ENCODE measurements at regions not wholly inside any gene's neighbourhood (a gene's known extent, or its start where the extent isn't known, plus 50 kb on each side); places are given as distances from the start of the nearest gene placed in this dataset.

- TF ChIP-seq REST (IDR thresholded peaks at IDR 0.05; ENCODE audit: insufficient replicate concordance, low read depth) (no peak), POLR2AphosphoS5 (IDR thresholded peaks at IDR 0.05; ENCODE audit: low read depth) (no peak), SPI1 (IDR thresholded peaks at IDR 0.05; ENCODE audit: borderline replicate concordance, low read depth) (no peak), GABPA (IDR thresholded peaks at IDR 0.05; ENCODE audit: low read depth) (no peak)
- TF ChIP-seq, protein P1, sequence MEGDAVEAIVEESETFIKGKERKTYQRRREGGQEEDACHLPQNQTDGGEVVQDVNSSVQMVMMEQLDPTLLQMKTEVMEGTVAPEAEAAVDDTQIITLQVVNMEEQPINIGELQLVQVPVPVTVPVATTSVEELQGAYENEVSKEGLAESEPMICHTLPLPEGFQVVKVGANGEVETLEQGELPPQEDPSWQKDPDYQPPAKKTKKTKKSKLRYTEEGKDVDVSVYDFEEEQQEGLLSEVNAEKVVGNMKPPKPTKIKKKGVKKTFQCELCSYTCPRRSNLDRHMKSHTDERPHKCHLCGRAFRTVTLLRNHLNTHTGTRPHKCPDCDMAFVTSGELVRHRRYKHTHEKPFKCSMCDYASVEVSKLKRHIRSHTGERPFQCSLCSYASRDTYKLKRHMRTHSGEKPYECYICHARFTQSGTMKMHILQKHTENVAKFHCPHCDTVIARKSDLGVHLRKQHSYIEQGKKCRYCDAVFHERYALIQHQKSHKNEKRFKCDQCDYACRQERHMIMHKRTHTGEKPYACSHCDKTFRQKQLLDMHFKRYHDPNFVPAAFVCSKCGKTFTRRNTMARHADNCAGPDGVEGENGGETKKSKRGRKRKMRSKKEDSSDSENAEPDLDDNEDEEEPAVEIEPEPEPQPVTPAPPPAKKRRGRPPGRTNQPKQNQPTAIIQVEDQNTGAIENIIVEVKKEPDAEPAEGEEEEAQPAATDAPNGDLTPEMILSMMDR (IDR thresholded peaks at IDR 0.05; ENCODE audit: insufficient read depth, low read length) = no peak
- Histone ChIP-seq H3K4me3 (replicated peaks; ENCODE audit: insufficient read depth, low read length) (no peak overlapping the region), H3K27me3 (ENCODE audit: insufficient read depth, poor library complexity, severe bottlenecking) (no peaks in the 10 kb centered on the region), H3K27ac (replicated peaks) (no peak overlapping the region)
- no peak for DNase-seq (ENCODE audit: low read depth in 1 of 2, low spot score in 1 of 2)
Observed at GRCh38 chr3:182135056-182135455, 423.3 kb downstream of the SOX2 start.

GRCh38 chr3:182136008-182136910, 424.5 kb downstream of the SOX2 start:
- Histone ChIP-seq H3K27ac (replicated peaks) (no peak overlapping the region), H3K4me3 (replicated peaks; ENCODE audit: insufficient read depth, low read length) (no peak overlapping the region), H3K27me3 (ENCODE audit: insufficient read depth, poor library complexity, severe bottlenecking) (no peaks in the 10 kb centered on the region)
- TF ChIP-seq GABPA (IDR thresholded peaks at IDR 0.05; ENCODE audit: low read depth) = no peak
- TF ChIP-seq, protein P1 (IDR thresholded peaks at IDR 0.05; ENCODE audit: insufficient read depth, low read length) = no peak
- no peak for TF ChIP-seq POLR2AphosphoS5 (IDR thresholded peaks at IDR 0.05; ENCODE audit: low read depth)
- TF ChIP-seq REST (IDR thresholded peaks at IDR 0.05; ENCODE audit: insufficient replicate concordance, low read depth) = no peak
- TF ChIP-seq SPI1 (IDR thresholded peaks at IDR 0.05; ENCODE audit: borderline replicate concordance, low read depth) = no peak
- DNase-seq (ENCODE audit: low read depth in 1 of 2, low spot score in 1 of 2) = no peak

DNA sequence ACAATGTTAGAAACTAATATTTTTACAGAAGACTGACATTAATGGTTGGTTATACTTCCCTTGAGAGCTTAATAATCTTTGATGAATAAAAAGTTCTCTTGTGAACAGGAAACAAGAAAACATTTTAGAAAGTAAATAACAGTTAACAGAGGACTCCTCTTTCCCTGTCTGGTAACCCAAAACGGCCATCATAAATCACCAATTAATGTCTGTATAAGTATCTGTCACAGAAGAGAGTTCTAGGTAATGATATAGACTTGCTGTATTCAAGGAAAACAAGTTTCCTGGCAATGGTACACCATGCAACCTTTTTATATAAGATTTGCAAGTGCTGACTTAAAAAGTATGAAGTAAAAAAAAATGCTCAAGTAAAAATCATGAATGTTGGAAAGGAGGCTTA, 426.7 kb downstream of the SOX2 start:
- TF ChIP-seq POLR2AphosphoS5 (IDR thresholded peaks at IDR 0.05; ENCODE audit: low read depth) = no peak
- TF ChIP-seq, protein P1 (IDR thresholded peaks at IDR 0.05; ENCODE audit: insufficient read depth, low read length) = no peak
- TF ChIP-seq GABPA (IDR thresholded peaks at IDR 0.05; ENCODE audit: low read depth) = no peak
- no peak for TF ChIP-seq REST (IDR thresholded peaks at IDR 0.05; ENCODE audit: insufficient replicate concordance, low read depth)
- TF ChIP-seq SPI1 (IDR thresholded peaks at IDR 0.05; ENCODE audit: borderline replicate concordance, low read depth) = no peak
- Histone ChIP-seq H3K27me3 (ENCODE audit: insufficient read depth, poor library complexity, severe bottlenecking) (no peaks in the 10 kb centered on the region), H3K4me3 (replicated peaks; ENCODE audit: insufficient read depth, low read length) (no peak overlapping the region), H3K27ac (replicated peaks) (no peak overlapping the region)
- no peak for DNase-seq (ENCODE audit: low read depth in 1 of 2, low spot score in 1 of 2)

All from HL-60 (cell line).